ENCODE measurements at regions not wholly inside any gene's neighbourhood (a gene's known extent, or its start where the extent isn't known, plus 50 kb on each side); places are given as distances from the start of the nearest gene placed in this dataset.

- CTCF ChIA-PET = interaction anchor here (0.6 kb wide), 1 partner anchor 43 kb away, joined by 6 read pairs; no protein-coding TSS in a partner anchor
- POLR2A ChIA-PET = no interaction called here
- no peak for TF ChIP-seq FOXM1 (IDR thresholded peaks at IDR 0.05; ENCODE audit: borderline replicate concordance)
- no peak for TF ChIP-seq L3MBTL2 (conservative IDR thresholded peaks at IDR 0.05)
- TF ChIP-seq HDGF (IDR thresholded peaks at IDR 0.05; ENCODE audit: borderline replicate concordance) = no peak
- TF ChIP-seq SP1 (IDR thresholded peaks at IDR 0.05) = no peak
- no peak for TF ChIP-seq SUZ12 (IDR thresholded peaks at IDR 0.05)
- no peak for TF ChIP-seq ELF4 (IDR thresholded peaks at IDR 0.05)
- no peak for TF ChIP-seq TARDBP (IDR thresholded peaks at IDR 0.05)
- no peak for TF ChIP-seq LEF1 (IDR thresholded peaks at IDR 0.05; ENCODE audit: borderline replicate concordance)
- TF ChIP-seq NFRKB (IDR thresholded peaks at IDR 0.05) = no peak
- TF ChIP-seq, protein P1, sequence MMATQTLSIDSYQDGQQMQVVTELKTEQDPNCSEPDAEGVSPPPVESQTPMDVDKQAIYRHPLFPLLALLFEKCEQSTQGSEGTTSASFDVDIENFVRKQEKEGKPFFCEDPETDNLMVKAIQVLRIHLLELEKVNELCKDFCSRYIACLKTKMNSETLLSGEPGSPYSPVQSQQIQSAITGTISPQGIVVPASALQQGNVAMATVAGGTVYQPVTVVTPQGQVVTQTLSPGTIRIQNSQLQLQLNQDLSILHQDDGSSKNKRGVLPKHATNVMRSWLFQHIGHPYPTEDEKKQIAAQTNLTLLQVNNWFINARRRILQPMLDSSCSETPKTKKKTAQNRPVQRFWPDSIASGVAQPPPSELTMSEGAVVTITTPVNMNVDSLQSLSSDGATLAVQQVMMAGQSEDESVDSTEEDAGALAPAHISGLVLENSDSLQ (IDR thresholded peaks at IDR 0.05) = no peak
- TF ChIP-seq FOXK2 (IDR thresholded peaks at IDR 0.05) = no peak
- no peak for TF ChIP-seq BHLHE40 (IDR thresholded peaks at IDR 0.05; ENCODE audit: borderline replicate concordance)
- TF ChIP-seq CTBP1 (IDR thresholded peaks at IDR 0.05; ENCODE audit: borderline replicate concordance) = no peak
- TF ChIP-seq FOXA1 (IDR thresholded peaks at IDR 0.05) = no peak
- no peak for TF ChIP-seq ARNT (IDR thresholded peaks at IDR 0.05)
- no peak for TF ChIP-seq ZNF384 (IDR thresholded peaks at IDR 0.05)
- DNase-seq (ENCODE audit: extremely low spot score) = no peak
Observed at GRCh38 chr12:46884362-46884761, 58.6 kb upstream of the SLC38A4 start.

DNA sequence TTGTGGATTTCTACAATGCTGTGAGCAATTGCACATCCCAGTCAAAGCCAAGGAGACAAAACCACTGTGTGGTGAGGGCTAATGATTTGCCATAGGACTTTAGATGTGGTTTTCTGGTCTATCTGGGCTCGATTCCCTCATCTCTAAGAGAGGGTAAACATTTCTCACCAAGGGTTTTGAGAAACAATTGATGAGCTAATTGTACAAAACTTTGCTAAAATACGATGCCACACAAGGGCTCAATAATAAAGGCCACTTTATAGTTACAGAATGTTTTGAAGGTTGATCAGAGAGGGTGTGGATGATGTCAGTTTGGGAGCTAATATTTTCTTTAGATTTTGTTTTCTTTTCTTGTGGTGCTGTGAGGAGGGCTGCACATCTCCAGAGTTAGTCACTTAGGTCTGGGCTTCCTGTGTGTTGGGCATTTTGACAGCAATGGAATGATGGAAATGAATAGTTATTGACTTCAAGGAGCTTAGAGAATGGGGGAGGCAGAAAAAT is 60.8 kb upstream of the SLC38A4 start:
- no peak for DNase-seq (ENCODE audit: extremely low spot score)
- POLR2A ChIA-PET = no interaction called here
- no peak for TF ChIP-seq SP1 (IDR thresholded peaks at IDR 0.05)
- TF ChIP-seq ZNF384 (IDR thresholded peaks at IDR 0.05) = no peak
- TF ChIP-seq BHLHE40 (IDR thresholded peaks at IDR 0.05; ENCODE audit: borderline replicate concordance) = no peak
- no peak for TF ChIP-seq NFRKB (IDR thresholded peaks at IDR 0.05)
- TF ChIP-seq TARDBP (IDR thresholded peaks at IDR 0.05) = no peak
- no peak for TF ChIP-seq L3MBTL2 (conservative IDR thresholded peaks at IDR 0.05)
- CTCF ChIA-PET = no interaction called here

DNA sequence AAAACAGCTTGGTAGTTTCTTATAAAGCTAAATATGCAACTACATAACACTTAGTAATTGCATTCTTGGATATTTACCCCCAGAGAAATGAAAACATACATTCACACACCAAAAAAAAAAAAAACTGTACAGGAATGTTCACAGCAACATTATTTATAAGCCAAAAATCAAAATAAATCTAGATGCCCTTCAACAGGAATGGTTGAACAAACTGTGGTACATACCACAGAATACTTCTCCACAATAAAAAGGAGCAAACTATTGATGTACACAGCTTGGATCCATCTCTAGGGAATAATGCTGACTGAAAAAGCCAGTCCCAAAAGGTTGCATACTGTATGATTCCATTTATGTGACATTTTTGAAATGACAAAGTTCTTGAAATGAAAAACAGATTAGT is 62.1 kb upstream of the SLC38A4 start:
- DNase-seq (ENCODE audit: extremely low spot score) = no peak
- POLR2A ChIA-PET = no interaction called here
- TF ChIP-seq FOXA1 (IDR thresholded peaks at IDR 0.05) = no peak
- TF ChIP-seq, protein P1 (IDR thresholded peaks at IDR 0.05) = no peak
- no peak for TF ChIP-seq HDGF (IDR thresholded peaks at IDR 0.05; ENCODE audit: borderline replicate concordance)
- no peak for TF ChIP-seq BHLHE40 (IDR thresholded peaks at IDR 0.05; ENCODE audit: borderline replicate concordance)
- no peak for TF ChIP-seq ZNF384 (IDR thresholded peaks at IDR 0.05)
- TF ChIP-seq SUZ12 (IDR thresholded peaks at IDR 0.05) = no peak
- no peak for TF ChIP-seq TARDBP (IDR thresholded peaks at IDR 0.05)
- TF ChIP-seq L3MBTL2 (conservative IDR thresholded peaks at IDR 0.05) = no peak
- TF ChIP-seq CTBP1 (IDR thresholded peaks at IDR 0.05; ENCODE audit: borderline replicate concordance) = no peak
- no peak for TF ChIP-seq FOXK2 (IDR thresholded peaks at IDR 0.05)
- CTCF ChIA-PET = no interaction called here

DNA sequence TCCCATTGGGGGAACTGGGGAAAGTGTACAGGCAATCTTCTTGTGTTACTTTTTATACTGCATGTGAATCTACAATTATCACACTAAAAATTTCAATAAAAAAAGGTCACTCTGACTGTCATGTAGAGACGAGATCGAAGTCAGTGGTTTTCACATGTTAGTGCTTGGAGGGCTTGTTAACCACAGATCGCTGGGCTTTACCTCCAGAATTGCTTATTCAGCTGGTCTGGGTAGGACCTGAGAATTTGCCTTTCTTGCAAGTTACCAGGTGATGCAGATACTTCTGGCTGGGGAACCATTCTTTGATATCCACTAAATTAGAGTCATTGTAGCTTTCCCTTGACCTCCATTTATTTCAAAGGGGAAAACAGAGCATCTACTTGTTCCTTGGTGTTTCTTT is 62.8 kb upstream of the SLC38A4 start:
- TF ChIP-seq FOXM1 (IDR thresholded peaks at IDR 0.05; ENCODE audit: borderline replicate concordance) (no peak), TARDBP (IDR thresholded peaks at IDR 0.05) (no peak), ZNF384 (IDR thresholded peaks at IDR 0.05) (no peak), LEF1 (IDR thresholded peaks at IDR 0.05; ENCODE audit: borderline replicate concordance) (no peak), ELF4 (IDR thresholded peaks at IDR 0.05) (no peak), L3MBTL2 (conservative IDR thresholded peaks at IDR 0.05) (no peak), SP1 (IDR thresholded peaks at IDR 0.05) (no peak), HDGF (IDR thresholded peaks at IDR 0.05; ENCODE audit: borderline replicate concordance) (no peak), CTBP1 (IDR thresholded peaks at IDR 0.05; ENCODE audit: borderline replicate concordance) (no peak), FOXK2 (IDR thresholded peaks at IDR 0.05) (no peak), BHLHE40 (IDR thresholded peaks at IDR 0.05; ENCODE audit: borderline replicate concordance) (no peak), NFRKB (IDR thresholded peaks at IDR 0.05) (no peak), ARNT (IDR thresholded peaks at IDR 0.05) (no peak), SUZ12 (IDR thresholded peaks at IDR 0.05) (no peak), FOXA1 (IDR thresholded peaks at IDR 0.05) (no peak)
- TF ChIP-seq, protein P1 (IDR thresholded peaks at IDR 0.05) = no peak
- ChIA-PET CTCF (no interaction called here), POLR2A (no interaction called here)
- DNase-seq (ENCODE audit: extremely low spot score) = no peak

DNA sequence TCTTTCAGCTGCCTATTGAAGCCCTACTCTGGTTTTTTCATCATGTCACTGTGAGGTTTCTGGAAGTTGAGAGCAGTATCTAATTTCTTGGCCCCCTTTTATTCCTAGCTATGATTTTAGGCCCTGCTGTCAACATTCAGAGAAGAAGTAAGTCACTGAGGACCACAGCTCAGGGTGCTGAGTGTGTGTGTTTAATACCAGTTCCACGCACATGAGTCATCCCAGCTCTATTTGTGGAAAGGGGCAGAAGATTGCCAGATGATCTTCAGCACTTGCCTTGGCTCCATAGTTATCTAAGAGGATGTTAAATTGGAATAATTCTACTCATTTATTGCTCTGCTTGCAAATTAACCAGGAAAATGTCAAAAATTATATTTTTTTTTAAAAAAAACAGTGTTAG is 65.5 kb upstream of the SLC38A4 start:
- no peak for DNase-seq (ENCODE audit: extremely low spot score)
- CTCF ChIA-PET = no interaction called here

More for the DNA sequence above, 65.5 kb upstream of the SLC38A4 start:
- POLR2A ChIA-PET = no interaction called here
- TF ChIP-seq FOXA1 (IDR thresholded peaks at IDR 0.05) = no peak
- TF ChIP-seq HDGF (IDR thresholded peaks at IDR 0.05; ENCODE audit: borderline replicate concordance) = no peak
- TF ChIP-seq L3MBTL2 (conservative IDR thresholded peaks at IDR 0.05) = no peak
- TF ChIP-seq ARNT (IDR thresholded peaks at IDR 0.05) = no peak
- TF ChIP-seq FOXK2 (IDR thresholded peaks at IDR 0.05) = no peak
- TF ChIP-seq LEF1 (IDR thresholded peaks at IDR 0.05; ENCODE audit: borderline replicate concordance) = no peak
- TF ChIP-seq, protein P1 (IDR thresholded peaks at IDR 0.05) = no peak
- TF ChIP-seq SUZ12 (IDR thresholded peaks at IDR 0.05) = no peak
- TF ChIP-seq ZNF384 (IDR thresholded peaks at IDR 0.05) = no peak
- TF ChIP-seq ELF4 (IDR thresholded peaks at IDR 0.05) = no peak
- TF ChIP-seq CTBP1 (IDR thresholded peaks at IDR 0.05; ENCODE audit: borderline replicate concordance) = no peak
- no peak for TF ChIP-seq SP1 (IDR thresholded peaks at IDR 0.05)

All from HEK293T (cell line).